ENCODE measurements at regions not wholly inside any gene's neighbourhood (a gene's known extent, or its start where the extent isn't known, plus 50 kb on each side); places are given as distances from the start of the nearest gene placed in this dataset.

DNA sequence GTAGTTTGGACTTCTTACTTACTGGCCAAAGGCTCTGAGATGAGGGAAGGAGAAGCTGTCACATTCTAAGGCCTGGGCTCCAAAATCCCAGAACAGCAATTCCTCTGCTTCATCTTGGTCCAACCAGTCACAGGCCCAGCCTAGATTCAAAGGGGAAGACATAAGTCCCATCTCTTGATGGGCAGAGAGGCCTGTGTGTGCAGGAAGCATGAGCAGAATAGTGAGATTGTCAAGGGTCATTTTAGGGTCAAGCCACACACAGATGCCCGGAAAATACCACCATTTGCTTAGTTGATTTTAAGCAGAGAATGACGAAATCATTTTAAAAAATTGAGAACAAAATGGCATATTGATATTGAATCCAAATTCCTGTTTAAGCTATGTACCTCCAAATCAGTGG, 580.9 kb upstream of the ZFP42 start:
- no peak for TF ChIP-seq EP300 (IDR thresholded peaks at IDR 0.05; ENCODE audit: borderline replicate concordance)
- no peak for TF ChIP-seq CEBPB (IDR thresholded peaks at IDR 0.05)
- TF ChIP-seq EGR1 (IDR thresholded peaks at IDR 0.05) = no peak
- no peak for TF ChIP-seq TAF1 (IDR thresholded peaks at IDR 0.05; ENCODE audit: low read depth)
- no peak for TF ChIP-seq CREB1 (IDR thresholded peaks at IDR 0.05; ENCODE audit: low read depth)
- TF ChIP-seq, protein P1, sequence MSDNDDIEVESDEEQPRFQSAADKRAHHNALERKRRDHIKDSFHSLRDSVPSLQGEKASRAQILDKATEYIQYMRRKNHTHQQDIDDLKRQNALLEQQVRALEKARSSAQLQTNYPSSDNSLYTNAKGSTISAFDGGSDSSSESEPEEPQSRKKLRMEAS (IDR thresholded peaks at IDR 0.05) = no peak
- TF ChIP-seq, protein P2, sequence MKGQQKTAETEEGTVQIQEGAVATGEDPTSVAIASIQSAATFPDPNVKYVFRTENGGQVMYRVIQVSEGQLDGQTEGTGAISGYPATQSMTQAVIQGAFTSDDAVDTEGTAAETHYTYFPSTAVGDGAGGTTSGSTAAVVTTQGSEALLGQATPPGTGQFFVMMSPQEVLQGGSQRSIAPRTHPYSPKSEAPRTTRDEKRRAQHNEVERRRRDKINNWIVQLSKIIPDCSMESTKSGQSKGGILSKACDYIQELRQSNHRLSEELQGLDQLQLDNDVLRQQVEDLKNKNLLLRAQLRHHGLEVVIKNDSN (IDR thresholded peaks at IDR 0.05) = no peak
- no peak for TF ChIP-seq TCF12 (IDR thresholded peaks at IDR 0.05; ENCODE audit: low read depth)
- TF ChIP-seq ZBTB7A (IDR thresholded peaks at IDR 0.05; ENCODE audit: low read depth) = no peak
- TF ChIP-seq RAD21 (IDR thresholded peaks at IDR 0.05; ENCODE audit: low read depth) = no peak
- TF ChIP-seq FOXM1 (IDR thresholded peaks at IDR 0.05; ENCODE audit: borderline replicate concordance, low read depth) = no peak
- no peak for TF ChIP-seq YY1 (IDR thresholded peaks at IDR 0.05; ENCODE audit: low read depth)
- no peak for TF ChIP-seq TEAD4 (IDR thresholded peaks at IDR 0.05)
- TF ChIP-seq, protein P3, sequence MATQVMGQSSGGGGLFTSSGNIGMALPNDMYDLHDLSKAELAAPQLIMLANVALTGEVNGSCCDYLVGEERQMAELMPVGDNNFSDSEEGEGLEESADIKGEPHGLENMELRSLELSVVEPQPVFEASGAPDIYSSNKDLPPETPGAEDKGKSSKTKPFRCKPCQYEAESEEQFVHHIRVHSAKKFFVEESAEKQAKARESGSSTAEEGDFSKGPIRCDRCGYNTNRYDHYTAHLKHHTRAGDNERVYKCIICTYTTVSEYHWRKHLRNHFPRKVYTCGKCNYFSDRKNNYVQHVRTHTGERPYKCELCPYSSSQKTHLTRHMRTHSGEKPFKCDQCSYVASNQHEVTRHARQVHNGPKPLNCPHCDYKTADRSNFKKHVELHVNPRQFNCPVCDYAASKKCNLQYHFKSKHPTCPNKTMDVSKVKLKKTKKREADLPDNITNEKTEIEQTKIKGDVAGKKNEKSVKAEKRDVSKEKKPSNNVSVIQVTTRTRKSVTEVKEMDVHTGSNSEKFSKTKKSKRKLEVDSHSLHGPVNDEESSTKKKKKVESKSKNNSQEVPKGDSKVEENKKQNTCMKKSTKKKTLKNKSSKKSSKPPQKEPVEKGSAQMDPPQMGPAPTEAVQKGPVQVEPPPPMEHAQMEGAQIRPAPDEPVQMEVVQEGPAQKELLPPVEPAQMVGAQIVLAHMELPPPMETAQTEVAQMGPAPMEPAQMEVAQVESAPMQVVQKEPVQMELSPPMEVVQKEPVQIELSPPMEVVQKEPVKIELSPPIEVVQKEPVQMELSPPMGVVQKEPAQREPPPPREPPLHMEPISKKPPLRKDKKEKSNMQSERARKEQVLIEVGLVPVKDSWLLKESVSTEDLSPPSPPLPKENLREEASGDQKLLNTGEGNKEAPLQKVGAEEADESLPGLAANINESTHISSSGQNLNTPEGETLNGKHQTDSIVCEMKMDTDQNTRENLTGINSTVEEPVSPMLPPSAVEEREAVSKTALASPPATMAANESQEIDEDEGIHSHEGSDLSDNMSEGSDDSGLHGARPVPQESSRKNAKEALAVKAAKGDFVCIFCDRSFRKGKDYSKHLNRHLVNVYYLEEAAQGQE (IDR thresholded peaks at IDR 0.05; ENCODE audit: low read depth) = no peak

Data from Ishikawa (cell line).